Ishikawa (cell line): ENCODE measurements at regions not wholly inside any gene's neighbourhood (a gene's known extent, or its start where the extent isn't known, plus 50 kb on each side); places are given as distances from the start of the nearest gene placed in this dataset.
A peak's percentile ranks its signal among the peaks of the same experiment; 100 is the strongest.

Source experiments
- CEBPB ChIP-seq: IDR thresholded peaks from 2 replicates; pipeline ENCODE4 v1.6.1; 2012
- CREB1 ChIP-seq: IDR thresholded peaks from 2 replicates; pipeline ENCODE4 v1.6.1; 2012; ENCODE audit warnings: low read depth
- EGR1 ChIP-seq: IDR thresholded peaks from 2 replicates; pipeline ENCODE4 v1.6.1; 2012
- EP300 ChIP-seq: IDR thresholded peaks from 2 replicates; pipeline ENCODE4 v1.6.1; 2012; ENCODE audit warnings: borderline replicate concordance
- FOXM1 ChIP-seq: IDR thresholded peaks from 2 replicates; pipeline ENCODE4 v1.6.1; 2012; ENCODE audit warnings: low read depth, borderline replicate concordance
- MAX ChIP-seq: IDR thresholded peaks from 2 replicates; pipeline ENCODE4 v1.6.1; 2012
- NFIC ChIP-seq: IDR thresholded peaks from 2 replicates; pipeline ENCODE4 v1.6.1; 2012
- RAD21 ChIP-seq: IDR thresholded peaks from 2 replicates; pipeline ENCODE4 v1.6.1; 2012; ENCODE audit warnings: low read depth
- REST ChIP-seq: IDR thresholded peaks from 2 replicates; pipeline ENCODE4 v1.6.1; 2012; ENCODE audit warnings: low read depth, mild to moderate bottlenecking
- TAF1 ChIP-seq: IDR thresholded peaks from 2 replicates; pipeline ENCODE4 v1.6.1; 2012; ENCODE audit warnings: low read depth, mild to moderate bottlenecking
- TCF12 ChIP-seq: IDR thresholded peaks from 2 replicates; pipeline ENCODE4 v1.6.1; 2012; ENCODE audit warnings: low read depth
- TEAD4 ChIP-seq: IDR thresholded peaks from 2 replicates; pipeline ENCODE4 v1.6.1; 2012
- USF1 ChIP-seq: IDR thresholded peaks from 2 replicates; pipeline ENCODE4 v1.6.1; 2012
- YY1 ChIP-seq: IDR thresholded peaks from 2 replicates; pipeline ENCODE4 v1.6.1; 2012; ENCODE audit warnings: low read depth
- ZBTB7A ChIP-seq: IDR thresholded peaks from 2 replicates; pipeline ENCODE4 v1.6.1; 2012; ENCODE audit warnings: low read depth

DNA sequence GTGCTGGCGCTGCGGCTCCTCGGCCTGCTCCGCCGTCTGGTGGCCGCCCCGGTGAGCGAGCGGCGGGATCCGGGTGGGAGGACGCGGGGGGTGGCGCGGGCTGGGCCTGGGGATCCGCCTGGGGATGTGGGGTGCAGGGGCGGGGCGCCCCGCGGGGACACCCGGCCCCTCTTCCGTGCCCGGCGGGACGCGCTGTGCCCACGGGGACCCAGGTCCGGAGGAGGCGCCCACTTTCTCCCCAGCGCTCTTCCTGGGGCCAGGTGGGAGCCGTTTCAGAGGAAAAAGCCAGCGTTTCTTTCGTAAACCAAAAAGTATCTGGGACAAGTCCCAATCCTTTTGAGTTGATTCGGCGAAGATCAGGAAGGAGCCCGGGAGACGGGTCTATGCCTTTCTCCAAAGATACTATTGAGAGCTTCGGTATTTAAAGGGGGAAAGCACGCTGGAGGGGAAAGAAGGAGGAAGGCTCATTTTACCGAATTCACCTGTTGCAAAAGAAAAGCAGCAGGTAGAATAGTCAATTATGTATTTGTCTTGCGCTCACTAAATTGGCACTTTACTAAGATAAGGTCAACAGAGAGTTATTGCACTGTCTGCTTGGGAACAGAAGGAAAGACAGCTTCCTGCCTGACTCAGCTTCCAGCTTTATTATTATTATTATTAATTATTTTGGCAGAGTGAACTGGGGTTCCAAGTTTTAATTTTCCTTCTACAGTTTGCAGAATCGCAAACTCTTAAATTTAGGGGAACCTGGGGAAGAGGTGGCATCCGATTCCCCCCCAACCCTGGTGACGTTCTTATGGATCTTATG lies 81.5 kb upstream of the CD99 start:
- TF ChIP-seq NFIC: no peak
- no peak for TF ChIP-seq TAF1
- TF ChIP-seq RAD21: no peak
- TF ChIP-seq USF1: no peak
- TF ChIP-seq MAX: no peak
- TF ChIP-seq FOXM1: no peak
- TF ChIP-seq TEAD4: no peak
- TF ChIP-seq EP300: no peak
- no peak for TF ChIP-seq ZBTB7A
- TF ChIP-seq TCF12: no peak
- TF ChIP-seq CEBPB: no peak
- TF ChIP-seq YY1: no peak

DNA sequence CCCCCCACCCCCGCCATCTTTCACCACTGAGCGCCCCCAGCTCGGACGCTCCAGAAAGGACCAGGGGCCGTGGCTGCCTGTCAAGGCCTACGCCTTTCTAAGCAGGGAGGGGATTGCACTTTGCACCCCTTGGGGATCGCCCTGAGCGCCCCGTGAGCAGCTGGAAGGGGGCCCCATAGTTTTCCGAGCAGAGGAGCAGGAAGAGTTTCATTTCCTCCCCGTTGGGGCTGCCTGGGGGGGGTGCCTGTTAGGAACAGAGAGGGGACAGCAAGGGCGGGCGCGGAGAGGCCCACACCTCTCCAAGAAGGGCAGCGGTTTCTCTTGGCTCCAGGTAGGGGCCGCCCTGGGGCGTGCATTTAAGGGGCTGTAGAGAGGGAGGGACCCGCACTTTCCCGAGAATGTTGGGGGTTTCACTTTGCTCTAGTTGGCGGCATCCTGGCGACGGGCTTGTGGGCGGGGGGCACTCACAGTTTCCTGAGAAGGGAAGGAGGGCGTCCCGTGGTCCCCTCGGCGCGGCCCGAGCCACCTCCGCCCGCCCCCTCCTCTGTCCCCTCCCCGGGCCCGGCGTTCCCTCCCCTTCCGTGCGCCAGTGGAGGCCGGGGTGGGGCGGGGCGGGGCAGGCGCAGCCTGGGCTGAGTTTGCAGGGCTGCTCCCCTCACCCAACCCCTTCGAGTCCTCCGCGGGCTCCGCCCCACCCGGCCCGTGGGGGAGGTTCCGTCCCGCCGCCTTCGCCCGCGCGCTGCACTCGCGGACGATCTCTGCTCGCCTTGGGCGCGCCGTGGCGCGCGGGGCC lies 82.3 kb upstream of the CD99 start:
- TF ChIP-seq ZBTB7A (0 out of 2 replicates have a peak, but pooled peaks have one; percentile 75), REST (no peak), NFIC (no peak), TAF1 (no peak), TEAD4 (no peak)

GRCh38 chrX:2607113-2607512 lies 84.0 kb upstream of the CD99 start:
- TF ChIP-seq EGR1 (no peak), TAF1 (no peak), TCF12 (no peak), FOXM1 (no peak), EP300 (no peak), CEBPB (no peak), MAX (no peak), RAD21 (no peak), NFIC (no peak), USF1 (no peak), YY1 (no peak)

- no peak for TF ChIP-seq YY1
- no peak for TF ChIP-seq ZBTB7A
- no peak for TF ChIP-seq RAD21
- no peak for TF ChIP-seq CREB1
- no peak for TF ChIP-seq EP300
- TF ChIP-seq TAF1: no peak
- TF ChIP-seq TEAD4: no peak
- TF ChIP-seq USF1: no peak
- TF ChIP-seq CEBPB: no peak
- TF ChIP-seq MAX: no peak
- no peak for TF ChIP-seq TCF12
- TF ChIP-seq NFIC: no peak
Measured at GRCh38 chrX:2600564-2600963, 90.5 kb upstream of the CD99 start.

GRCh38 chrX:2596555-2597255 lies 94.4 kb upstream of the CD99 start:
- no peak for TF ChIP-seq USF1

- TF ChIP-seq REST (no peak), TCF12 (no peak), YY1 (no peak), EGR1 (no peak), CREB1 (no peak), EP300 (no peak), TAF1 (no peak), TEAD4 (no peak), USF1 (no peak)
Measured at GRCh38 chrX:2596045-2596444, 95.0 kb upstream of the CD99 start.
